GM21786 (cell line): ENCODE measurements at regions not wholly inside any gene's neighbourhood (a gene's known extent, or its start where the extent isn't known, plus 50 kb on each side); places are given as distances from the start of the nearest gene placed in this dataset.

Experiments
- ATAC-seq: cut with Tn5 transposase; IDR thresholded peaks from one replicate; pipeline ENCODE4 v1.9.1; 2021; ENCODE audit not compliant: unreplicated experiment

GRCh38 chr12:115064296-115064695 lies 380.3 kb upstream of the TBX3 start:
- ATAC-seq, result no peak

GRCh38 chr12:115062741-115063140 lies 378.8 kb upstream of the TBX3 start:
- ATAC-seq, result no peak

GRCh38 chr12:115060477-115061168 lies 376.6 kb upstream of the TBX3 start:
- no peak for ATAC-seq

GRCh38 chr12:115057445-115057844 lies 373.5 kb upstream of the TBX3 start:
- ATAC-seq, result no peak

GRCh38 chr12:115051378-115051777 lies 367.4 kb upstream of the TBX3 start:
- ATAC-seq, result no peak

GRCh38 chr12:115049614-115050013 lies 365.6 kb upstream of the TBX3 start:
- no peak for ATAC-seq

- ATAC-seq, result no peak
Observed at GRCh38 chr12:115046805-115047204, 362.8 kb upstream of the TBX3 start.

- ATAC-seq, result no peak
Observed at GRCh38 chr12:115044073-115044472, 360.1 kb upstream of the TBX3 start.

- no peak for ATAC-seq
Observed at GRCh38 chr12:115043079-115043478, 359.1 kb upstream of the TBX3 start.

GRCh38 chr12:115042341-115042740 lies 358.4 kb upstream of the TBX3 start:
- no peak for ATAC-seq

GRCh38 chr12:115037830-115038229 lies 353.9 kb upstream of the TBX3 start:
- ATAC-seq, result no peak

- ATAC-seq, result no peak
Observed at GRCh38 chr12:115035535-115036107, 351.6 kb upstream of the TBX3 start.

- ATAC-seq, result no peak
Observed at GRCh38 chr12:115032521-115032920, 348.5 kb upstream of the TBX3 start.

- no peak for ATAC-seq
Observed at GRCh38 chr12:115030017-115030416, 346.0 kb upstream of the TBX3 start.

GRCh38 chr12:115024531-115024930 lies 340.6 kb upstream of the TBX3 start:
- ATAC-seq, result no peak

GRCh38 chr12:115023279-115024265 lies 339.6 kb upstream of the TBX3 start:
- ATAC-seq, result no peak

GRCh38 chr12:115020091-115020490 lies 336.1 kb upstream of the TBX3 start:
- ATAC-seq, result no peak

- ATAC-seq, result no peak
Observed at GRCh38 chr12:115017346-115017745, 333.4 kb upstream of the TBX3 start.

- no peak for ATAC-seq
Observed at GRCh38 chr12:115013236-115013981, 329.4 kb upstream of the TBX3 start.

- no peak for ATAC-seq
Observed at GRCh38 chr12:115012861-115013235, 328.9 kb upstream of the TBX3 start.

GRCh38 chr12:115011703-115012102 lies 327.7 kb upstream of the TBX3 start:
- ATAC-seq, result no peak
